Osteocyte (in vitro differentiated cells): ENCODE measurements at regions not wholly inside any gene's neighbourhood (a gene's known extent, or its start where the extent isn't known, plus 50 kb on each side); places are given as distances from the start of the nearest gene placed in this dataset.

Source experiments
- DNase-seq: peaks from one replicate; pipeline ENCODE4 v3.0.0; 2021; ENCODE audit warnings: mixed read lengths; ENCODE audit not compliant: unreplicated experiment; ENCODE audit errors: extremely low spot score
- H3K27ac Mint-ChIP-seq: one replicate; pipeline ENCODE4 v1.8.0; 2021; ENCODE audit warnings: mild to moderate bottlenecking, mixed read lengths; ENCODE audit not compliant: unreplicated experiment
- H3K27me3 Mint-ChIP-seq: one replicate; pipeline ENCODE4 v1.8.0; 2021; ENCODE audit warnings: mixed read lengths; ENCODE audit not compliant: unreplicated experiment
- H3K36me3 Mint-ChIP-seq: one replicate; pipeline ENCODE4 v1.8.0; 2021; ENCODE audit warnings: mixed read lengths; ENCODE audit not compliant: unreplicated experiment
- H3K4me1 Mint-ChIP-seq: one replicate; pipeline ENCODE4 v1.8.0; 2021; ENCODE audit warnings: mixed read lengths; ENCODE audit not compliant: unreplicated experiment
- H3K4me3 Mint-ChIP-seq: one replicate; pipeline ENCODE4 v1.8.0; 2021; ENCODE audit warnings: mild to moderate bottlenecking, moderate library complexity, mixed read lengths; ENCODE audit not compliant: unreplicated experiment
- H3K9me3 Mint-ChIP-seq: one replicate; pipeline ENCODE4 v1.8.0; 2021; ENCODE audit warnings: mixed read lengths; ENCODE audit not compliant: unreplicated experiment
- TF ChIP-seq, protein P1 (sequence below): fragments of 200-600 bp; sonication (generic); IDR thresholded peaks from 2 replicates; pipeline ENCODE4 v1.5.0; 2021; ENCODE audit warnings: antibody characterized with exemption, mild to moderate bottlenecking, moderate library complexity

DNA sequence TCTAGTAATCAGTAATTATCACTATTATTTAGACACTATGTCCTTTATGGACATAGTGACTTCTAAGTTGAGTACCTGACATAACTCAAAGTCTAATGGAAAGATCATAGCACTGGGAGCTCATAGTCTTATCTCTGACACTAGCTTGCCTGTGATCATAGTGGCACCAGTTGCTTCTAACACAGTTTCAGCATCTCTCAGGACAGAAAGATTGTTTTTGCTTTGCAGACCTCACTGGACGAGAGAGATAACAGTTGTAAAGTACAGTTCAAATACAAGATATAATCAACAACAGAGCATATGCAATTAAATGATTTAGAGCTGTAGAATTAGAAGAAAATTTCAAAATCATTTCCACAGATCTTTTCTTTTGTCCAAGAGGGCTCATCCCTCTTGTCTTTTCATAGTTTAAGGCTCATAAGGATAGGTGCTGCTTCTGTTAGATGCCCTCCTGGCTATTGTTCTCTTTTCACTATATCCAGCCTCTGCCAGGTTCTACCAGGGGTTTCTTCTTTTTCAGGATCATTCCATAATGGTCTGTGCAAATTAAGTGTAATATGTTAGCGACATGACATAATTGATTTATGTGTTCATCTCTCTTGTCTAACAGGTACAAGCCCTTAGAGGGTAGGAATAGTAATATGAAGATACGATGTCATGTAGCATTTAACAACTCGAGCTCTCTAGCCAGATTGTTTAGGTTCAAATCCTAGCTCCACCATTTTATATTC lies 1175.4 kb upstream of the TENM4 start:
- Mint-ChIP-seq H3K9me3 (no peaks in the 10 kb centered on the region), H3K36me3 (no peaks in the 10 kb centered on the region), H3K27me3 (no peaks in the 10 kb centered on the region), H3K27ac (no peak overlapping the region), H3K4me3 (no peak overlapping the region), H3K4me1 (no peaks in the 10 kb centered on the region)
- DNase-seq = no peak
- TF ChIP-seq, protein P1, sequence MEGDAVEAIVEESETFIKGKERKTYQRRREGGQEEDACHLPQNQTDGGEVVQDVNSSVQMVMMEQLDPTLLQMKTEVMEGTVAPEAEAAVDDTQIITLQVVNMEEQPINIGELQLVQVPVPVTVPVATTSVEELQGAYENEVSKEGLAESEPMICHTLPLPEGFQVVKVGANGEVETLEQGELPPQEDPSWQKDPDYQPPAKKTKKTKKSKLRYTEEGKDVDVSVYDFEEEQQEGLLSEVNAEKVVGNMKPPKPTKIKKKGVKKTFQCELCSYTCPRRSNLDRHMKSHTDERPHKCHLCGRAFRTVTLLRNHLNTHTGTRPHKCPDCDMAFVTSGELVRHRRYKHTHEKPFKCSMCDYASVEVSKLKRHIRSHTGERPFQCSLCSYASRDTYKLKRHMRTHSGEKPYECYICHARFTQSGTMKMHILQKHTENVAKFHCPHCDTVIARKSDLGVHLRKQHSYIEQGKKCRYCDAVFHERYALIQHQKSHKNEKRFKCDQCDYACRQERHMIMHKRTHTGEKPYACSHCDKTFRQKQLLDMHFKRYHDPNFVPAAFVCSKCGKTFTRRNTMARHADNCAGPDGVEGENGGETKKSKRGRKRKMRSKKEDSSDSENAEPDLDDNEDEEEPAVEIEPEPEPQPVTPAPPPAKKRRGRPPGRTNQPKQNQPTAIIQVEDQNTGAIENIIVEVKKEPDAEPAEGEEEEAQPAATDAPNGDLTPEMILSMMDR = no peak

DNA sequence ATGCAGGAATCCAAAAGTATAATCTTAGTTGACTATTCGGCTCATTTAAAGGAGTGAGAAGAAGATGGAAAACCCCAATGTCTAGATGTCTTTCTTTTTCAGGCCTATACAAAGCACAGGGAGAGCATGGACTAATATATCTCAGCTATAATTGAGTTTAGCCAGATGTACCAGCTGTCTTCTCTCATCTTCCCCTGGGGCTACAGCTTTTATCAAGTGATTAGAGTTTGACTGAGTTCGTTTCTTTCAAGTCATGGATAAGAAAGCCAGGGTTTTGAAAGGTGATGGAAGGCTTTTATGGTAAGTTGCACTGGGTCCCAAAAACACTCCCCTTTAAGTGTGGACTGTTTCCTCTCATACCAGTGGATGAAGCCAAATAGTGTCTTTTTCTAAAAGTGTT lies 1172.8 kb upstream of the TENM4 start:
- H3K36me3 Mint-ChIP-seq = no peaks in the 10 kb centered on the region
- H3K9me3 Mint-ChIP-seq = no peaks in the 10 kb centered on the region
- no peaks in the 10 kb centered on the region for H3K4me1 Mint-ChIP-seq
- no peak for DNase-seq
- H3K4me3 Mint-ChIP-seq = no peak overlapping the region
- no peak overlapping the region for H3K27ac Mint-ChIP-seq
- TF ChIP-seq, protein P1 = no peak
- H3K27me3 Mint-ChIP-seq = no peaks in the 10 kb centered on the region

DNA sequence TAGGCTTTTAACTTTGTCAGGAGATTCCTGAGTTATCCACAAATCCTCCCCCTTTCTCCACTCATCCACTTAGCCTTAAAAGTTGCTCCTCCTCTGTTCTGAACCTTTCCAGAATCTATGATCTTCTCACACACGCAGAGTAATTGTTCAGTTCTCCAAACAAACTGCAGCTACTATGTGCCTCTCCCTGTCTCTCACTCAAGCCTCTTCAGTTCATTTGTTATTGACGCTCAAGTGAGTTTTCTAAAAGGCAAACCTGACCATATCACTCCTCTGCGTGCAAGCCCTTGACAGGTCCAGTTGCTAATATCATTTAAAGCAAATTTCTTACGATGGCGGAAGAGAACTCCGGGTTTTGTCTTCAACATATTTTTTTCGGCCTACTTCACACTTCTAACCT lies 1169.7 kb upstream of the TENM4 start:
- no peaks in the 10 kb centered on the region for H3K9me3 Mint-ChIP-seq
- H3K4me3 Mint-ChIP-seq = no peak overlapping the region
- H3K27ac Mint-ChIP-seq = no peak overlapping the region
- no peaks in the 10 kb centered on the region for H3K4me1 Mint-ChIP-seq
- no peaks in the 10 kb centered on the region for H3K36me3 Mint-ChIP-seq
- TF ChIP-seq, protein P1 = no peak
- no peaks in the 10 kb centered on the region for H3K27me3 Mint-ChIP-seq
- DNase-seq = no peak

DNA sequence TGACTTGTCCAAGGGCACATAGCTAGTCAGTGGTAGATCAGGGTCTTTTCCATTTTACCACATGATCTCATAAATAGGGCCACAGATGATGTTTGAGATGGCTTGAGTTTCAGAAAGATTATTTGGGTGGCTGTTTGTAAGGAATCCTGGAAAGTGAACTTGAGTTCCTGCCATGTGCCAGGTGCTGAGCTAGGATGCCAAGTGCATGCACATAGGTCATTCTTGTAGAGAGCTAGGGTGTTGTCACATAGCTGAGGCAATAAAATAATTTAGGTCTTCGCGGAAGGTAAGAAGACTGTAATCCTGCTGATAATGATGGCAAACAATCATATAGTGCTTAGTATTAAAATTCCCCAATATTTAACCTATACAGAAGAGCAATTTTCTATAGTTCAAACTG lies 1162.6 kb upstream of the TENM4 start:
- H3K4me1 Mint-ChIP-seq = no peaks in the 10 kb centered on the region
- no peak for DNase-seq
- H3K4me3 Mint-ChIP-seq = no peak overlapping the region
- no peaks in the 10 kb centered on the region for H3K36me3 Mint-ChIP-seq
- TF ChIP-seq, protein P1 = no peak
- H3K9me3 Mint-ChIP-seq = no peaks in the 10 kb centered on the region
- no peaks in the 10 kb centered on the region for H3K27me3 Mint-ChIP-seq
- H3K27ac Mint-ChIP-seq = no peak overlapping the region

DNA sequence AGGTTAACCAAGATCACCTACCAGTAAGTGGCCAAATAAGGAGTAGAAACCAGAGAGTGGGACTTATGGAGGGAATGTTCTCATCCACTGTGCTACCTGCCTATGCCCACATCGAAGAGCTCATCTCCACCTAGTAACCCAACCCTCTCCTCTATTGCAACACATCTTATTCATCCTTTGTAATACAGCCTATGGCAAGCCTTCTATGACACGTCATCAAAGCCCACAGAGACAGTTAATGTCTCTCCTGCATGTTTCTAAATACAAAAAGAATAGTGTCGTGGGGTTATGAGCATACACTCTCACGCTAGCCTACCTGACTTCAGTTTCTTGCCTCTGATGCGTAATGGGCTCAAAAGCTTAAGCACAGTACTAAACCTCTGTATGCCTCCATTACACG lies 1158.1 kb upstream of the TENM4 start:
- Mint-ChIP-seq H3K4me1 (no peaks in the 10 kb centered on the region), H3K9me3 (peaks cover 7% of the 10 kb centered on the region), H3K4me3 (no peak overlapping the region), H3K36me3 (no peaks in the 10 kb centered on the region), H3K27ac (no peak overlapping the region), H3K27me3 (no peaks in the 10 kb centered on the region)
- no peak for DNase-seq
- TF ChIP-seq, protein P1 = no peak
